GM19397 (cell line): ENCODE measurements at regions not wholly inside any gene's neighbourhood (a gene's known extent, or its start where the extent isn't known, plus 50 kb on each side); places are given as distances from the start of the nearest gene placed in this dataset.
"Not testable (repeated sequence)": the region's sequence is repeated elsewhere in the genome, so short reads cannot be mapped to it uniquely, and the experiment has no call there.

Experiments used
- ATAC-seq: cut with Tn5 transposase; IDR thresholded peaks from one replicate; pipeline ENCODE4 v1.9.1; 2021; ENCODE audit warnings: mild to moderate bottlenecking, moderate library complexity; ENCODE audit not compliant: unreplicated experiment

GRCh38 chr20:58044286-58044685 is 184.2 kb downstream of the ANKRD60 start:
- no peak for ATAC-seq

GRCh38 chr20:58043236-58044140 is 185.0 kb downstream of the ANKRD60 start:
- no peak for ATAC-seq

DNA sequence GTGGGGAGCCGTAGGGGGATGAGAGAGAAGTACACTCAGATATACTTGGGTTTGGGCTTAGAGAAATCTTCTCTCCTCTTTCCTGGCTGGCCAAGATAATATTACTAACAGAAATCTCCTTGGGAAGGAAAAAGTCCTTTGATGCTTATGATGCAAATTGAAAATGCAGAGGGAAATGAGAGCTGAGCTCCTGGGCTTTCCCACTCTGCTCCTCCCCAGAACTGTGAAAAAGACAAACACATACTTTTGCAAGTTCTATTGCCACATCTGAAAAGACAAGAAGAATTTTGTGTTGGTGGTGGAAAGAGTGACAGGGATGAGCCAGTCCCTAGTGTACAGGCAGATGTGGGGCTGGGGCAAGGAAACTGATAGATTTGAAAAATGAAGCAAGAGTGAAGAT is 185.9 kb downstream of the ANKRD60 start:
- no peak for ATAC-seq

DNA sequence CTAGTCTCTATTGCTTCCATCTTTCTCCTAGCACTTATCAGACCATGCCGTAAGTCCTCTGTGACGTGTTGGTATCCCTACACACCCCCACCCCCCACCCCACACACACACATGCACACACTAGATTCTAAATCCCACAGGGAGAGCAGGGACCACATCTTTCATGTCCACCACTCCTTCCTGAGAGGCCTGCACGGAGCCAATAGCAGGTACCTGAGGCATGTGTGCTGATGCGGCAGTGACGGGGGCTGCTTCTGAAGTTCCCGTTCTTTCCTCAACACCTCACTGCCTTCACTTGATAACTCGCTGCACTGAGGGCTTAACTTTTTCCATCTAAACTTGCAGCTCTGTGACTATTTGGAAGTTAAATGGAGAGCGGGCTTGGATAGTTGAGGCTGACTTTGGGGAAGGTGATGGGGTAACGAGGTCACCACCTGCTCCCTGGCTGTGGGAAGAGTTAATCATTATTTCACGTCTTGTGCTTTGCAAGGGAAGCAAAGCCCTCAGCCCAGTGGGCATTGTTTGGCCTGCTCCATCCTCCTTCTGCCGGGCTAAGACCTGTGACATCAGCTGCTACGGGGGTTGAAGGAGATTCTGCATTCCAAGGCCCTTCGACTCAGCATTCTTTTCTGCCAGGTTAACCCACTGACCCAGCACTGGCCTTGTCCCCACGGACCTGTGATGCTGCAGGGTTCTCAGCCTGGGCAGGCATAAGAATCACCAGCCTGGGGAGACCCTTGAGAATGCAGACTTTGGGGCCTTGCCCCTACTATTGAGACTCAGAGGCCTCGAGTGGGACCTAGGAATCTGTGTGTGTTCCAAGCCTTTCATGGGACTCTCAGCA is 187.8 kb downstream of the ANKRD60 start:
- ATAC-seq, result no peak

- no peak for ATAC-seq
Measured at GRCh38 chr20:58039274-58040092, 189.0 kb downstream of the ANKRD60 start.

DNA sequence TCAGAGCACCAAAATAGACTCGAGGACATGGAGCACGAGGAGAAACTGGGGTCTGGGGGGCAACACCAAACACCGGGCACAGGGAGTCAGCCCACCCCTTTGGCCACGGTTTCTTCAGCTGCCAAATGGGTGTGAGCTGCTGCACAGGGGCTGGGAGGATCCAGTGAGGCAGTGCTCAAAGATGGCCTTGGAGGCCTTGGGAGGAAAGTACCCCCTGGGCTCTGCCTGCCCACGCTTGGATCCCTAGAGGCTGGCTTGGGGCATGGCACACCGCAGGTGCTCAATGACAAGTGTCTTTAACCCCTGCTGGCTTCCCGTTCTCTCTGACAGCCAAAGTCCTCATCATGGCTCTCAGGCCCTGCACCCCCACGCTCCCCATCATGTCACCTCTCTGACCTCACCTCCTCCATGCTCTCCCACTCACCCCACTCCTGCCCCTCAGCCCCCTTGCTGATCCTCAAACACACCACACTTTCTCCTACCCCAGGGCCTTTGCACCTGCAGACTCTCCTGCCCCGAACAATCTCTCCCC is 190.3 kb downstream of the ANKRD60 start:
- no peak for ATAC-seq

DNA sequence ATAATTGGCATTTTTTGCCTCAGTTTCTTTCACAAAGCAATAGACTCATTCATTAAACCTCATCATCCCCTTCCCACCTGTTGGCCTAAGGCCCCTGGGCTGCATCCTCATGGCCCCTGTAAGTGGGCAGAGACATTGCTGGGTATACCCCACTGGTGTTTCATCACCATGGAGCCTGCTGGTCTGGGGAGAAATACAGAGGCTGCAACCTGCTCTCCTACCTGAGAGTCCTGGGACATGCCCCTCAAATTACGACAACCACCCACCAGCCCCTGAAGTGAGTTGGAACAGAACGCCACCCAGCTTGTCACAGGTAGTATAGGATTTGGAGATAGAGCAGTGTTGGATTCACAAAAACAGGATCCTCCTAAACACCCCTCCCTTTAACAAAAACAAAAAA is 190.8 kb downstream of the ANKRD60 start:
- no peak for ATAC-seq

DNA sequence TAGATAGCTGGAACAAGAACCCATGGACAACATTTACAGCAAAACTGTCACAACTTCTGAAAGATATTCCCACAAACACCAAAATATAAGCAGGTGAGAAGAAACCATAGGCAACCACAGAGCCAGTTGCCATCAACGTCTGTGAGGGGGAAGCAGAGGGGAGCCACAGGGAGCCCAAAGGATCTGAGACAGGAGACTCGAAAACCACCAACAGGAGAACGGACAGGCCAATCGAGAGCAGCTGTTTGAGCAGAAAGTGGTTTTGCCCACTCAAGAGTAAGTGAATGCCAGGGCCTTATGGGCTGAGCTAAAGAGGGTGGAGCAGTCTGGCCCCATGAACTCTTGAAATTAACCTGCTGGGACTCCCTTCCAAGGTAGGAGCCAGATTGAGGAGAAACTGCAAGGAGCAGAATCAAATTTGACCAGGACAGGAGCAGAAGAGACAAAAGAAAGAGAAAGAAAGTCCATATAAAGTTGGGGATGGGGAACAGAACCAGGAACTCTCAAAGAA is 195.4 kb downstream of the ANKRD60 start:
- no peak for ATAC-seq

DNA sequence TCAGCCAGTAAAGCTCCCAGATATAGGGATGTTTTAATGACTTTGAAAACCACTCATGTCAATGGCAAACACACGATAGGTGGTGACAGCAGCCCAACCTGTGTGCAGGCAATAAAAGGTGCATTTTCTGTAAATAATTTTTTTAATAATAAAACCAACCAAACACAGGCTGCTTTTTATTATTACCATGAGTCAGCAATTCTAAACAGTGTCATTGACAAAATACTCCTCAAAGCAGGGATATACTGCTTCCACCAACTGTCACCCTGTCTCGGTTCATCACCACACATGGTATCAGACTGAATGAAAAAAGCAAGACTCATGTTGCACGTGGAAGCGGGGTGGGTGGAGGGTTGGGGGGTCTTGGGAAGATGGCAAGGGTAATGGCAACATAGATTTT is 195.9 kb downstream of the ANKRD60 start:
- ATAC-seq, result no peak

- not testable (repeated sequence) for ATAC-seq
Measured at GRCh38 chr20:58031350-58031749, 197.1 kb downstream of the ANKRD60 start.

DNA sequence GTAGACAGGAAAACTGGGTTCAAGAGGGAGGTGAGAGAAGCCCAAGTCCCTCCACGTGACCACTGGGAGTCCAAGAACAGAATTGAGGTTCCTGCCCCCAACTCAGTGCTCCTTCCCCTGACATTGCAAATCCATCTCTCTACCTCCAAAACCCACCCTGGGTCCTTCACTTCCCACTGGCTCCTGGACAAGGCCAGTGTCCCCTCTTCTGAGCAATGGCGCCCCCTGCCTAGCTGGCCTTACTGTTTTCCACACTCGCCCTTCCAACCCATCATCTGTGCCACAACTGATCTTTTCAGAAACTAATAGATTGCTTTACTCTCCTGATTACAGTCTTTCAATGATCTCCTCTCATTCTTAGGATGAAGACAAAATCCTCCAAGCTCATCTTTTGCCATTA is 200.3 kb downstream of the ANKRD60 start:
- ATAC-seq, result no peak

- no peak for ATAC-seq
Measured at GRCh38 chr20:58026361-58026760, 202.1 kb downstream of the ANKRD60 start.

- ATAC-seq, result no peak
Measured at GRCh38 chr20:58025233-58025632, 203.2 kb downstream of the ANKRD60 start.

DNA sequence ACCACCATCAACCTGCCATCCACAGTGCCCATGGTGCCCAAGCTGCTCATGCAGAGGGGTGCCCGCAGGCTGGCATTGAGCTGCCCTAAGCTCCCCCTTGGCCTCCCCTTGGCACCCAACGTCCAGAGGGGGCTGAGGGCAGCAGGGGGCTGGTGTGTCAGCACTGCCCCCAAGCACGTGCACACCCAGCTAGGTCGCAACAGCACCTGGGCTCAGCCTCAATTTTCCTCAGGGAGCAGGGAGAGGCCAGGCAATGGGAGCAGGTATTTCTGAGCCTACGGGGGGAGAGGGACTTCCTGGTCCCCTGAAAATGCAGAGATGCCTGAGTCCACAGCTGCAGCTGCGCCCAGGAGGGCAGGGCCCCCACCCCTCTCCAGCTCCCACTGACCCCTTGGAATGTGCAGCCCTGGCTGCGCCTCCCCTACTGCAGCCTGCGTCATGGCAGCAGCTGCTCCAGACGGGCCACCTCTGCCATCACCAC is 204.2 kb downstream of the ANKRD60 start:
- ATAC-seq, result no peak

DNA sequence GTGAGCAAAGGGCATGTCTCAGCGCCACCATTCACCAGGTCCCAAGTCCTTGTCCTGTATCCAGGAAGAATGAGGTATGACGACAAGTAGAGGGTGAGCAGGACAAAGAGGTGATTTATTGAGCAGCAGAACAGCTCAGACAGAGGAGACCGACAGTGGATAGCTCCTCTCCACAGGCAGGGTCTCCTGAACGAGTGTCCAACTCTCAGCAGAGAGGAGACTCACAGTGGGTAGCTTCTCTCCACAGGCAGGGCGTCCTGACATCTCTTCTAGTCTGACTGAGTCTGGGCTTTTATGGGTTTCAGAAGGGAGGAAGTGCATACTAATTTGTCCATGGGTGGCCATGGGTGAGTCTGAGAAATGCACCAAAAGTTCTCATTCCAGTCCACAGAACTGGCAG is 204.7 kb downstream of the ANKRD60 start:
- no peak for ATAC-seq

DNA sequence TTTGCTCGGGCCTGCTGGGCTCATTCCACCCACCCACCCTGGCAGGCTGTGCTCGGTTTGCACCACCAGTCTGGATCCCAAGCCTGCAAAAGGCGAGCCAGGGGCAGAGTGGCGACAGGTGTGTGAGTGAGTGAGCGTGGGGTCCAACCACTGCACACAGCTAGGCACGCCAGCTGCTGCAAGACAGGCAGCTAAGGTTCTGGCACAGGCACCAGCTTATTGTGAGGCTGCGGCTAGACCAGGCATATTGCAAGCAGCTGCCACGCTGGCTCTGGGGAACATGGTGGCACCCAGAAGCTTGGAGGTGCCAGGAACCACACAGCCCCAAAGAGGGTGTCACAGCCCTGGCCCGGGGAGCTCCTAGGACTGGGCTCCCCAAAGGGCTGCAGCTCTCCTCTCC is 205.1 kb downstream of the ANKRD60 start:
- no peak for ATAC-seq

DNA sequence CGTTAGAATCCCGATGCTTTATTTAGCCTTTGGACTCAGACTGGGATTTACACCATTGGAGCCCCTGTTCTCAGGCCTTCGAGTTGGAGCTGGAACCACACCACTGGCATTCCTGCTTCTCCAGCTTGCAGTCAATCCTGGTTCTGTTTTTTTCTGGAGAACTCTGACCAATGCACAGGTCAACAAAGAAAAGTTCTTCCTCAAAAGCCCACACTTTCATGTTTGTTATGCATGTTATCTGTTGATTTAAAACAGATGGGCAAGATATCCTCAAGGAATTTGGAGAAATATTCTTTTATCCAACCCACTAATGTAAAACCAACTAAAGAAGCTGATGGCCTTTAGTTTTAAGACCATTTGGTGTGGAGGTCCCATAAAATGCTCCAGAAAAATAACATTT is 205.7 kb downstream of the ANKRD60 start:
- no peak for ATAC-seq

- ATAC-seq, result no peak
Measured at GRCh38 chr20:58021481-58021880, 207.0 kb downstream of the ANKRD60 start.

DNA sequence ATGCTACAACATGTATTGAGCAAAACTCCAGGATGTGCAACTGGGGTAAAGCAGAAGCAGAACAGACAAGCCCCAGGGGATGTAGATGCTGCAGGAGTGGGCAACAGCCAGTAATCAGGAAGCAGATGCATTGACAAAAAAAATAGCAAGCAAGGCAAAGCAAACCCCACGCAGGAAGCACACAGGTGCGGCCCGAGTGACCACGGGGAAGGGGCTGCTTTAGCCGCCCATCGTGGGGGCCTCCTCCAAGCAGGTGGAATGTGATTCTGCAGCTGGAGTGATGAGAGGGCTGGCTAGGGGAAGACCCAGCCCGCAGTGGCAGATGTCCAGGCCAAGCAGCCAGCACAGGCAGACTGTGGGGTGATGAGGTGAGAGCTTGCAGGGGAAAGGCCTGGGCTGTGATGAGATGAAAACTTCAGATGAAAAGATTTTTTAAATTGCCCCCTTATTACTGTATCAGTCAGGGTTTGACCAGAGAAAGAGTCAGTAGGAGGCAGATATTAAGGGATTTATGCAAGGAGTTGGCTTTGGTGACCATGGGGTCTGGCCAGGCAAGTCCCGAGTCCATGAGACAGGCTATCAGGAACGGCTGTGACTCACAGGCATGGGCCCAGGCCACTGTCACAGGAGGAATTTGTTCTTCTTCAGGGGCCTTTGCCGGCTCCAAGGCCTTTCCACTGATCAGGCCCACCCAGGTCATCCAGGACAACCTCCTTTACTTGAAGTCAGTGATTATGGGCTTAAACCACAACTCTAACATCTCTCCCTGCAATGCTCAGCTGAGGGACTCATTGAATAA is 207.6 kb downstream of the ANKRD60 start:
- no peak for ATAC-seq
